GM18867 (cell line): ENCODE measurements at regions not wholly inside any gene's neighbourhood (a gene's known extent, or its start where the extent isn't known, plus 50 kb on each side); places are given as distances from the start of the nearest gene placed in this dataset.
"Not testable (repeated sequence)": the region's sequence is repeated elsewhere in the genome, so short reads cannot be mapped to it uniquely, and the experiment has no call there.

Experiments used
- ATAC-seq: cut with Tn5 transposase; IDR thresholded peaks from one replicate; pipeline ENCODE4 v1.9.1; 2021; ENCODE audit warnings: mild to moderate bottlenecking, moderate library complexity; ENCODE audit not compliant: unreplicated experiment

DNA sequence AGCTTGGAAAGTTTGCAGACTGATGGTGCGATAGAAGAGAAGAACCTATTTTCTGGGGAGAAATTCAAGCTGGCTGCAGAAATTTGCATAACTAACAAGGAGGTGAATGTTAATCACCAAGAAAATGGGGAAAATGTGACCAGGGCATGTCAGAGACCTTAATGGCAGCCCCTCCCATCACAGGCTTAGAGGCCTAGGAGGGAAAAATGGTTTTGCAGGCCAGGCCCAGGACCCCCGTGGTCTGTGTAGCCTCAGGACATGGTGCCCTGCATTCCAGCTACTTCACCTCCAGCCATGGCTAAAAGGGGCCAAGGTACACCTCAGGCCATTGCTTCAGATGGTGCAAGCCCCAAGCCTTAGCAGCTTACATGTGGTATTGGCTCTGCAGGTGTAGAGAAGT lies 207.1 kb upstream of the CXorf66 start:
- ATAC-seq: no peak

DNA sequence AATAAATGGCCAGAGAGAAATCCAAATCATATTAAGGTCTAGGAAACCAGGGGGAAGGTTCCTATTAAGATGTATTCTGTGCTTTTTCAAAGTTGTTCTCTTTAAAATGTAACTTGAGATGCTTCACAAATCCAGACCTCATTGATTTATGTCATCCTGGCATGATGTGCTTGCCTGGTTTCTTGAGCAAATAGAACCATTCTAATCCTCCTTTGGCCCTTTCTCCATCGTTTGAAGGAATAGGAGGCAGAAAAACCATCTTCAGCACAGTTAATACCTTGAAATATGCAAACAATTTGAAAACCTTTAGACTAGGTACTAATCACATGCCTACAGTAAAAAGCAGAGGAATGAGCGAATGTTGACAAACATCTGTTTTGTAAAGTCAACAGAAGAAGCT lies 202.2 kb upstream of the CXorf66 start:
- ATAC-seq: no peak

DNA sequence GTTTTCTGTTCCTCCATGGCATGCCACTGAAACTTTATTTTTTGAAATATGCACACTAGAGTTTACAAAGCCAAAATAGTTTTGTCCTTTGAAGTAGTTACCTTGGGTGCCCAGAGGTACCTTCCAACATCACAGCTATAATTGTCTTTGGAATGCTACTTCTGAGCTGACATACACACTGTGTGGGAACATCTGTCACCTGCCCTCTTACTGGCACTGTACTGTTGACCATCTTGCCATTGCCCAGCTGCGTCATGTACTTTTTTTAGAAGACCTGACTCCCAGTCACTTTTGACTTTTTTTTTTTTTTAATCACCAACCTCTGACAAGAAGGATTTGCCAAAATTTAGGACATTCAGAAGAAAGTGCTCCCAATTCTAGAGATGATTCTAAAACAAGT lies 200.5 kb upstream of the CXorf66 start:
- no peak for ATAC-seq

DNA sequence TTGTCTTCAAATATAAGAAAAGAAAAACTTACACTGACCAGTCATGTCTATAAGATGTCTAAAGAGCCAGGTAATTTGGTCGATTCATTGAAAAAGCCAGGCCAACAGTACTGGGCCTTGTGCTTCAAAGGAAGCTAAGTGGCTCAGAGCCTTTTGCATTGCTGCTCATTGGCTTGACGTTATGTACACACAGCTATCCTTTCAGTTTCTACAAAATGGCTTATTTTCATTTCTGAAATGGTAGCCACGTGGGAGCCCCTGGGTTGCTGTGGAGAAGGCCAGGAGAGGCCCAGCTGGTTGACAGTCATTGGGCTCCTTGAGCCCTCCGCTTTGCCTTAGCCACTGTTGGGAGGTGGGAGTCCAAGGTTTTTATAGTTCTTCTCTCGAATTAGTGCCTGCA lies 199.1 kb upstream of the CXorf66 start:
- no peak for ATAC-seq

DNA sequence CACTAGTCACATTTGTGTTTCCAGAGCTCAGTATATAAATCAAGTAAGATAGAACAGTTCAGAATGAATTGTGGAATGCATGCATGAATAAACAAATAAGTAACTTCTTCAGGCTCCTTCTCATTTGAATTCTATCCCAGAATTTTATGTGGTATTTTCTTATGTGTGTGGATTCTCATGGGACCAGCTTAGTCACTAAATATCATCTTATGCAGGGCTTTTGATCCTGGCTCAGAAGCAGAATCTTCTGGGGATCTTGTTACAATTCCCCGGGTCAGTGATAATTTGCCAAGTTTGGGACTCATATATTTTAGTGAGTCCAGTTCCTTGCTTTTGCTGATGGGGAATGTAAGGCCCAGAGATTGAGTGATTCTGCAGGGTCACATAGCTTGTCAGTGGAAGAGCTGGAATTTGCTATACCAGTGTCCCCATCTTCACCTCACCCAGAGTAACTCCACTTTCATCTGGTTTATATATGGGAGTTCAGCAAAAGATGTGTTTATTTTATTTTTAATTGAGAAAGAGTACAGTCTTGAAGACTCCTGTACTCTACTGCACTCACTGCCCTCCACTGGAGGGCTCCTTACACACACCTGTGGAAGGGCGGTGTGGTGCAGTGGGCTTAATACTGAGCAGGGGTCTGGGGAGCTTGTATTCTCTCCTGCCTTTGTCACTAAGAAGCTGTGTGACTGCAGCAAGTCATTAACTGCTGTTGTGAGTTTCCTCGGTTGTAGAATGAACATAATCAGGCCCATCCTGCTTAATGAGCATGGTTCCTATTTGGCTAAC lies 198.2 kb upstream of the CXorf66 start:
- ATAC-seq: no peak

DNA sequence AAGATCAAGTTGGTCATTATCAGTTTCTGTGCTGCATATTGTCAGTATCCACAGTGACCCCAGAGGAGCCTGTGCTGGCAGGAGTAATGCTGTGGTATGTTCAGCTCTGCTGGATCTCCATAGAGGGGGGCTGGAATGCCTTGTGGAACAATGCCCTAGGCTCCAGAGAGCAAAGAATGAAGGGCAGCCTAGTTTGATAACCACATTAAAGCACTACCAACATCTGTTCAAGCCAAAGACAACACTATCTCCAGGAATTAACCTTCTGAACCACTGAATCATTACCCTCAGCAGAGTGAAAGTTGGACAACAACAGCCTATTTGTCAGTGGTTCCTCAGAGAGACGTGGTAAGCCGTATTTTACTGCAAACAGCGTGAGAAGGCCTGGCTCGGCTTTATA lies 192.3 kb upstream of the CXorf66 start:
- no peak for ATAC-seq

DNA sequence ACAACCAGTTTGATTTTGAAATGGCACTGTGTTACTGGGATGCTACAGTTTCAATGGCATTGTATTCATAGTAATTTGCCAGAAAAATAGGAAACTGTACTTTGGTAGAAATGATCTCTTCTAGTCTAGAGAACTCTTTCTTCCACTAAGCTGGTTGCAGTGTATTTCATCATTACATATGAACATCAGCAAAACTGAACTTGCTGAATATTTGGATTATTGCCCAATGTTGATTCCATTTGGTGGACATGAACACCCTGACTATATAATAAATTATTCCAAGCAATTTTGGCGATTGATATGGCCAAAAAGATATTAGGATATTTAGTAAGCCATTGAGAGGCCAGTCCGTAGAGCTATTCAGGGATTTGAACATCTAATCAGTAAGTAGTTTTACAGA lies 191.8 kb upstream of the CXorf66 start:
- no peak for ATAC-seq

DNA sequence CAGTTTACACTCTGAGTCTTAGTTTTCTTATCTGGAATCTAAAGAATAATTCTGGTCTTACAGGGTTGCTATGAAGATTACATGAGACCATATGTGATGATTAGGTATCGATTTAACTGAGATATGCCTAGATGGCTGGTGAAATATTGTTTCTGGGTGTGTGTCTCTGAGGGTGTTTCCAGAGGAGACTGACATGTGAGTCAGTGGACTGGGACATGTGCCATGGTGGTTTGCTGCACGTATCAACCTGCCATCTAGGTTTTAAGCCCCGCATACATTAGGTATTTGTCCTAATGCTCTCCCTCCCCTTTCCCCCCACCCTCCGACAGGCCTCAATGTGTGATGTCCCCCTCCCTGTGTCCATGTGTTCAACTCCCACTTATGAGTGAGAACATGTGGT lies 186.0 kb upstream of the CXorf66 start:
- no peak for ATAC-seq

DNA sequence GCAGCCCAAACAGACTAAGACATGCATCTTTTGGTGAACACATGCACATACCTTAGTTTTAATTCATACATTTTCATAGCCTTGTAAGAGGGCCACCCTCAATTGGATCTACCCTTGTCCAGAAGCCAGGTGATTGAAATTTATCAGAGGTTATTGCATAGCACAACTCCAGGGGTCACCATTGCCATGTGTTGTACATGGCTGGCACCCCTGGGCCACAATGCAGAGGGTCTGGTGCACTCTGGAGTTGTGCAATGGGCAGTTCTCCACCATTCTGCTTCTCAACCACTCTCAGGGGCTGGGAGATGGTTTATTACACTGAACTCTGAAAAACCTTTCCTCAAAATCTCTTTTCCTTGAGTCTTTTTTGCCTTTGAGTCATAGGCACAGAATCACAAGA lies 184.4 kb upstream of the CXorf66 start:
- no peak for ATAC-seq

DNA sequence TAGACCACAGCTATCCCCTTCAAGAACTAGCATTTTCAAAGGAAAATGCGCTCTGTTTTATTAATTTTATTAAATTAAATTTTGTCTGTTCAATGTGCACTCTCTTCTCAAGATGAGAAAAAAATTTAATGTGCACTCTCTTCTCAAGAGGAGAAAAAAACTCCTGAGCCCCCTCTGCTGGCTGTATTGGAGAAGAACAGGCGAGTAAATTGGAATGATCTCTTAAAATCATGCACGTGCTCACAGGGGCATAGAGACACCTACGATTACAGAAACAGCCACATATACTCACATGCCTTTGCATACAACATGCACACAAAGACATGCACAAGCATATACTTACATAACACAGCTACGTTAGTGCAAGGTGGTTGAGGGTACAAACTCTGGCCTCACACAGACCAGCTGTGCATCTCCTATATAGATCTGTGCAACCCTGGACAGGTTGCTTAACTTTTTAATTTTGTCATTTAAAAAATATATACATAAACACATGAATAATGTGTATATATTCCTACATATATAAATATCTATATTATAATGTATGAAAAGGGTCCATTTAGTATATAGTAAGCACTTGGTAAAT lies 176.2 kb upstream of the CXorf66 start:
- peak; percentile 88 for ATAC-seq

DNA sequence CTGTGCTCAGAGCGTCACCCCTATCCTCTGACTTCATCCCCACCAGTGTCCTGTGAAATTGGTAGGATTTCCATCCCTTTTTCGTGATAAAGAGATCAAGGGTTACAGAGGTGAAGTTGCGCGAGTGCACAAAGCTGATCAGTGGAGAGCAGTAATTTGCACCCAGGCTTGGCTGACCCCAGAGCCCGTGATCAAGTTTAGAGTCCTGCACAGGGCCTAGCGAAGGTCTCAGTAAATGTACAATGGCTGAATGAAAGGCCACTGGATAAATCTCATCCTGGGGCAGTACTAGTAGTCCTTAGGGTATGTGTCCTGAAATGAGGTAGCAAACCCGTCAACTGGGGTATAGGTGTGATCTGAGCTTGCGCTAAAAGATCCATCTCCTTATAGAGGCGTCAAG lies 173.2 kb upstream of the CXorf66 start:
- ATAC-seq: not testable (repeated sequence)

DNA sequence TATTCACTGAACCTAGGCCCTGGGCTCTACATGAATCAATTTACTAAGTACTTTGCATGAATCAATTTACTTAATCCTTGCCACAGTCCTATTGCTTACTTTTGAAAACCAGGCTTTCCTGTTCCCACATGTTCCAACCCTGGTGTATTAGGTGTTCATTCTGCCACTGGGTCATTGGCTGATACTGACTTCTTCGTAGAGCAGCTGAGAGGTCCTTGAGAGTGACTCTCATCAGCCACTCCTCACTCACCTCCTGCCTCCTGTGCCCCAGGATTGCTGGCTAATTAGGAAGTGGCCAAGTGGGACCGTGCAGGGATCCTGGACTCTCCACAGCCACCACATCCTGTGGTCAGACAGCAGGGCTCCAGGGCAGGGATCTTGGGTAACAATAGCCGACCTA lies 172.7 kb upstream of the CXorf66 start:
- not testable (repeated sequence) for ATAC-seq

DNA sequence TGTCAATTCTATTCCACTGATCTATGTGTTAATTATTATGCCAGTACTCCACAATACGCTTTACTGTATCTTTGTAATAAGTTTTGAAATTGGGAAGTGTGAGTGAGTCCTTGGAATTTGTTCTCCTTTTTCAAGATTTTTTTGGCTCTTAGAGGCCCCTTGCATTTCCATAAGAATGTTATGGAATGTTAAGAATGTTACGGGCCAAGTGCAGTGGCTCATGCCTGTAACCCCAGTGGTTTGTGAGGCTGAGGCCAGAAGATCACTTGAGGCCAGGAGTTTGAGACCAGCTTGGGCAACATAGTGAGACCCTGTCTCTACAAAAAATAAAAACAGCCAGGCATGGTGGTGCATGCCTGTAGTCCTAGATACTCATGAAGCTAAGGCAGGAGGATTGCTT lies 167.6 kb upstream of the CXorf66 start:
- ATAC-seq: no peak

DNA sequence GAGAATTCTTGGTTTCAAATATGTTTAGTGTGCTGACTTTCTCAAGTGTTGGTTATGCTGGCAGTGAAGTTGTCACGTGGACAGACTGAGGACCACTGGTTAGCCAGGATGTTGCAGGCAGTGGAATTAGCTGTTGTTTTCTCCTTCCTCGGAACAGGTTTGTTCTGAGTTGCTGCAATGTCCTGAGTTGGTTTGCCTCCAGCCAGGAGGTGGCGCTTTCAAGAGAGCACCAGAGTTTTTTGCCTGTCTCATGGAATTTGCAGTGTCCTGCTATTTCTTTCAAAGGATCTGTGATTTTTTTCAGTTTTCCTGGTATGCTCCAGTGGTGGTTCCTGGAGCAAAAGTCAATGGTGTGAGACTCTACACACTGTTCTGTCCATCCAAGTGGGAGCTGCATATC lies 158.1 kb upstream of the CXorf66 start:
- ATAC-seq: no peak

DNA sequence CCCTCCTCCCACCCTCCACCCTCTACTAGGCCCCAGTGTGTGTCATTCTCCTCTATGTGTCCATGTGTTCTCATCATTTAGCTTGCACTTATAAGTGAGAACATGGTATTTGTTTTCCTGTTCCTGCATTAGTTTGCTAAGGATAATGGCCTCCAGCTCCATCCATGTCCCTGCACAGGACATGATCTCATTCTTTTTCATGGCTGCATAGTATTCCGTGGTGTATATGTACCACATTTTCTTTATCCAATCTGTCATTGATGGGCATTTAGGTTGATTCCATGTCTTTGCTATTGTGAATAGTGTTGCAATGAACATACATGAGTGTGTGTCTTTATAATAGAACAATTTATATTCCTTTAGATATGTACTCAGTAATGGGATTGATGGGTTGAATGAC lies 148.7 kb upstream of the CXorf66 start:
- ATAC-seq: not testable (repeated sequence)

DNA sequence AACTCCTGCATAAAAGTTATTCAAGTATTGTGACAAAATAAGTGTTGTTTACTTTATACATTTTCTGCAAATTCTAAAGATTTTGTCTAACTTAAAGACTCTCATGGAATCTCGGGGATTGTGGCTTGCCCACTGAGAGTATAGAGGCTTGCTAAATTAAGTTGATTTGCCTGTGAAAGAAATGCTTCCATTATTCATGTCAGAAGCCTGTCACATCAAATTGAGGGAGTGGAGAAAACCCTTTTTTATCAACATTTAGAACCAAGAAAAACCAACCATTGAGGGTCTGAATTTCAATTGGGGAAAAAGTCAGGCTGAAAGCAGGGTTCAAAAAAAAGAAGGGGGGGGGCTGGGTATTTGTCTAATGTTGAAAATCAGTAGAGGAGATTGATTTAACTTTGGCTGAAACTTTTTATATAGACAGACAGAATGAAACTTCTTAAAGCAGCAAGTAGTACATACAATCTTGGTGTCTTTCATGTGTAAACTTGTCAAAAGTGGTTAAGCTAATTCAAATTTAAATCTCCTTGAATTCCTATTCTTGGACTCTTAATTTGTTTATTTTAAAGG lies 144.8 kb upstream of the CXorf66 start:
- no peak for ATAC-seq

DNA sequence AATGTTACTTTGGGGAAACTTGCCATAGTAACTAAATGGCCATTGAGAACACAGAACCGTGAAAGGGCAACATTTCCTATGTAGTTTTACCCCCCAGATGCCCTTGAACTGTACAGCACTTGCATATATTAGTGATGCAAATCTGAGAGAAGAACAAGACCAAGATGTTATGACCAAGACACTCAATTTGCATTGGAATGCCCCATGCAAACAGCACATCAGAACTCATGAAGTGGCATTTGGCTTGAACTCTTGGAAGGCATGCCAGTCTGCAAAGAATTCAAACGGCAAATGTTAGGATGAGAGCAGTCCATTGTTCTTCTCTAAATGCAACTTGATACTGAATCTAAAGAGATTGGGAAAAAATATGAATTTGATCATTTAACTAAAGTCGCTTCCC lies 139.4 kb upstream of the CXorf66 start:
- no peak for ATAC-seq

DNA sequence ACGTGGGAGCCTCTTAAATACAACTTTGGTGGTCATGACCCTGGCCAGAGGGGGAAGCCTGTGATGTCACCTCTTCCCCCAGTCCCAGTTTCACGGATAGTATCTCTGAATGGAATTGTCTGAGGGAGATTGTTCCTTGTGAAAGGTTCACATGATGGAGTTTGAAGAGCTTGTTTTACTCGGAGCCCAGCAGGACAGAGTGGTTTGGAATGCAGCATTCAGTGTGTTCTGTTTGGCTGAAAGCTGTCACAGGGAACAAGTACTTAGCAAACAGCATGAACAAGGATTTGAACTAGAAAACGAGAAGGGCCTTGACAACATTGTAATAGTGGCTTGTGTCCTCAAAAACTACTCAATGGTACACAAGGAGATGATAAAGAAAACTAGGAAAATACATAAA lies 133.9 kb upstream of the CXorf66 start:
- ATAC-seq: no peak

DNA sequence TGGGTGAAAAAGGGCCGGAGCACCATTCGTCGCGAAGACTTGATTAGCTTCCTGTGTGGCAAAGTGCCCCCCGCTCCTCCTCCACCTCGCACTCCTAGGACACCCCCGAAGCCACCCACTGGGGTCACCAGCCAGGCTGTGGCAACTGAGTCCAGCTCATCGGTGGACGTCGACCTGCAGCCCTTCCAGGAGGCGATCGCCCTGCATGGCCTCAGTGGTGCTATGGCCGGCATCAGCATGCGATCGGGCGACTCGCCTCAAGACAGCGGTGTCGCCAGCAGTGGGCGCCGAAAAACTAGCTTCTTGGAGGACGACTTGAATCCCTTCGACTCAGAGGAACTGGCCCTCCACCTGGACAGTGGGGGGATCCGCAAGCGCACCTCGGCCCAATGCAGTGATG lies 126.8 kb upstream of the CXorf66 start:
- ATAC-seq: no peak

DNA sequence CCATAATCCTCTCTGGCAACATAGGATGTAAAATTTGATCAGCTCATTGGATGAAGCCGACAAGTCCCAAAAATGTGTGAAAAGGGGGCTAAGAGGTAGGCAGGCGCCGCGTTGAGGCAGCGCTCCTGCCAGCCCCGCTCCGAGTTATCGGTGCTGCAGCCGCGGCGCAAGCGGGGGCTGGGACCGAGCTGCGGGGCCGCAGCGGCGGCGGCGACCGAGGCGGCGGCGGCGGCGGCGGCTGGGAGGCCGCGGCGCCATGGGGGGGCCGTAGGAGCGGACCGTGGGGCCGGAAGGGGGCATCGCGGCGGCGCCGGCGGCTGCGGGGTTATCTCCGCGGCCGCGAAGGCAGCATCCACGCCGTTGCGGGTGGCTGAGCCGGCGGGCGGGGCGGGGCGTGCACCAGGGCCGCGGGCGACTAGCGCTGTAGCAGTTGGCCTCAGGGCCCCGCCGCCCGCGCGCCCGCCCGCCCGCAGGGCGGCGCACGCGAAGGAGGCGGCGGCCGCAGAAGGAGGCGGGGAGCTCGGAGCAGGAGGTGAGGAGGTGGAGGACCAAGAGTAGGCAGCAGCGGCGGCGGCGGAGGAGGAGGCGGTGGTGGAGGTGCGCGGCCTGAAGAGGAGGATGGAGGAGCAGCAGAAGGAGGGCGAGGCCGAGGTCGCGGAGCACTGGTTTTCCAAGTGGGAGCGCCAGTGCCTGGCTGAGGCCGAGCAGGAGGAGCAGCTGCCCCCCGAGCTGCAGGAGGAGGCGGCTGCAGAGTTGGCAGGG lies 126.0 kb upstream of the CXorf66 start:
- ATAC-seq: peak; percentile 51

DNA sequence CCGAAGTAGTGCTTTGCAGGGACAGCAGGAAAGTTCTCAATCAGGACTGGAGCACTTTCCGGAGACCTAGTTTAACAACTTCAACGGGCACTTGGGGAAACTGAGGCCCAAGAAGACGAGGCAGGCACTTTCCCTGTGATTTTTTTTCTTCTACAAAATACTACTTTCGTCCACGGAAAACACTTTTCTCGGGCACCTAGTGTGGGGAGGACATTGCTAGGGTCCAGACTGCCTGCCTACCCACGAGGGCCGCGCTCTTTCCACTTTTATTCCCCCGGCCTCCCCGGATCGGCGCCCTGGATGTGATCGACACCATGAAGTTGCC lies 125.4 kb upstream of the CXorf66 start:
- ATAC-seq: no peak

DNA sequence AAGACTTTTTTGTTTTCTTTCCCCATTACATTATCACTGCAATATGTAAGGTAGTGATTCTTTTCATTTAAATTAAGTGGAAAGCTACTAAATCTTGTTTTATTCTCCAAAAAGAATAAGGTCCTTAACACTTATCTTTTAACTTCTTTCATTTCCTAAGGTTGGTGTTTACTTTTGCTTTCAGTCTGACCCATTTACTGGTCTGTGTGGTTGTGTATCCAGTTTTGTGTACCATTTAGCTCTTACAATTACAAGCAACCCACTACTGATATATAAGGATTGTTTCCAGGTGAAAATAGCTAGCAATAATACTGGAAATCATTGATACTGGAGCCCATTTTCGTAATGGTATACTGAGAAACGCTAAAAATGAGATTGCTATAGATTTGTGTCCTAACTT lies 123.1 kb upstream of the CXorf66 start:
- peak; percentile 54 for ATAC-seq
